Spleen (tissue), 11 donors: ENCODE measurements at regions not wholly inside any gene's neighbourhood (a gene's known extent, or its start where the extent isn't known, plus 50 kb on each side); places are given as distances from the start of the nearest gene placed in this dataset.
A peak's percentile ranks its signal among the peaks of the same experiment; 100 is the strongest.
"Not testable (repeated sequence)": the region's sequence is repeated elsewhere in the genome, so short reads cannot be mapped to it uniquely, and the experiment has no call there.

ENCODE experiments used
- DNase-seq: peaks from one replicate; pipeline ENCODE4 v3.0.0-alpha.2; 2020
- H3K27ac ChIP-seq, 8 donors: fragments of 200-600 bp; sonication (generic) in 7 of 8; 1 replicate in 4 of 8; 2 replicates in 4 of 8; pipeline versions ENCODE4 v1.5.0 to v1.8.0; 2016 to 2021; ENCODE audit warnings: inconsistent platforms in 4 of 8, mild to moderate bottlenecking in 4 of 8, moderate library complexity in 1 of 8
- H3K27me3 ChIP-seq, 7 donors: fragments of 200-600 bp; sonication (generic) in 6 of 7; replicated peaks in 1 of 7; 1 replicate in 4 of 7; 2 replicates in 3 of 7; pipeline versions ENCODE4 v1.5.0 to v1.8.0; 2016 to 2021; ENCODE audit warnings: inconsistent platforms in 3 of 7, mild to moderate bottlenecking in 1 of 7
- H3K36me3 ChIP-seq, 6 donors: fragments of 200-600 bp; sonication (generic) in 5 of 6; 1 replicate in 4 of 6; 2 replicates in 2 of 6; pipeline versions ENCODE4 v1.5.0 to v1.8.0; 2016 to 2021; ENCODE audit warnings: inconsistent platforms in 2 of 6
- H3K4me1 ChIP-seq, 6 donors: fragments of 200-600 bp; sonication (generic) in 5 of 6; 1 replicate in 3 of 6; 2 replicates in 3 of 6; pipeline versions ENCODE4 v1.5.0 to v1.8.0; 2016 to 2021; ENCODE audit warnings: inconsistent platforms in 3 of 6
- H3K4me3 ChIP-seq, 8 donors: fragments of 200-600 bp; sonication (generic) in 7 of 8; 1 replicate in 4 of 8; 2 replicates in 4 of 8; pipeline versions ENCODE4 v1.5.0 to v1.8.0; 2016 to 2021; ENCODE audit warnings: inconsistent platforms in 4 of 8, mild to moderate bottlenecking in 4 of 8, moderate library complexity in 2 of 8
- H3K9me3 ChIP-seq, 8 donors: fragments of 200-600 bp; sonication (generic) in 7 of 8; 1 replicate in 4 of 8; 2 replicates in 4 of 8; pipeline versions ENCODE4 v1.5.0 to v1.8.0; 2016 to 2021; ENCODE audit warnings: inconsistent platforms in 4 of 8
- CTCF ChIP-seq, 11 experiments: fragments of 200-600 bp in 7 of 11; fragments of 450-650 bp in 4 of 11; sonication (generic) in 4 of 11; IDR thresholded peaks in 8 of 11; conservative IDR thresholded peaks in 3 of 11; 1 replicate in 7 of 11; 2 replicates in 4 of 11; pipeline versions ENCODE4 v1.4.0 to v1.8.0; 2016 to 2021; ENCODE audit warnings: antibody characterized with exemption in 11 of 11, inconsistent platforms in 4 of 11, mild to moderate bottlenecking in 1 of 11
- POLR2A ChIP-seq, 3 donors: fragments of 450-650 bp; IDR thresholded peaks; one replicate each; pipeline ENCODE4 v1.5.1; 2017; ENCODE audit warnings: antibody characterized with exemption in 3 of 3, mild to moderate bottlenecking in 1 of 3
- POLR2AphosphoS5 ChIP-seq, 3 donors: sonication (generic); formaldehyde crosslinking; IDR thresholded peaks; one replicate each; pipeline ENCODE4 v1.5.1; 2017; ENCODE audit warnings: antibody characterized with exemption in 3 of 3
- WGBS, 5 donors: extraction: QIAGEN DNeasy Blood & Tissue Kit in 3 of 5; methylation state at CpG; one replicate each; pipeline versions ENCODE4 v1.1.5 to v1.1.7; 2013 to 2018; 5-methylcytosine and 5-hydroxymethylcytosine counted together
- intact Hi-C: fragments of 100-400 bp; cut with DNase I; formaldehyde crosslinking; loops from one replicate; pipeline ENCODE4 v1.15.0; 2023; ENCODE audit warnings: low total_unique reads
- donor health status: healthy with polysubstance abuse.
- donor health status: DM: no; HTN: no; CAD: no; lungs with moderate emphysema.
- donor health status: DM: no; HTN: no; CAD: no.
- donor health status: Bipolar disorder and iron deficiency.
- donor health status: healthy.
- donor health status: DM: no; HTN: no; CAD: no.
- donor health status: DM: yes; HTN: yes; CAD: no.

GRCh38 chr7:81154565-81154964 is 235.7 kb upstream of the SEMA3C start:
- TF ChIP-seq POLR2A (IDR thresholded peaks at IDR 0.05) (no peak), CTCF (IDR thresholded peaks at IDR 0.05 in 8 of 11, conservative IDR thresholded peaks at IDR 0.05 in 3 of 11) (no peak), POLR2AphosphoS5 (IDR thresholded peaks at IDR 0.05) (no peak)

GRCh38 chr7:81152925-81153324 is 234.1 kb upstream of the SEMA3C start:
- H3K4me3 ChIP-seq, DNase-seq, H3K9me3 ChIP-seq, intact Hi-C loops, H3K36me3 ChIP-seq, H3K27ac ChIP-seq, H3K27me3 ChIP-seq, H3K4me1 ChIP-seq: not testable (repeated sequence)
- 95 to 97% (median 96%) methylated on average over 9 of the region's 9 CpGs for WGBS, 5 donors

More at GRCh38 chr7:81154565-81154964, 235.7 kb upstream of the SEMA3C start:
- no peaks in the 10 kb centered on the region for H3K27me3 ChIP-seq
- no peak overlapping the region for H3K27ac ChIP-seq
- no peak for DNase-seq
- no peaks in the 10 kb centered on the region for H3K4me1 ChIP-seq
- 62 to 91% (median 79%) methylated on average over 1 of the region's 1 CpG for WGBS, 5 donors
- no peaks in the 10 kb centered on the region for H3K36me3 ChIP-seq
- no peaks in the 10 kb centered on the region for H3K9me3 ChIP-seq
- intact Hi-C loops, result no loop called here
- H3K4me3 ChIP-seq, result no peak overlapping the region

- no peaks in the 10 kb centered on the region for H3K4me1 ChIP-seq
- H3K27me3 ChIP-seq, result no peaks in the 10 kb centered on the region
- no peak overlapping the region for H3K4me3 ChIP-seq
- TF ChIP-seq POLR2AphosphoS5 (IDR thresholded peaks at IDR 0.05) (no peak), CTCF (IDR thresholded peaks at IDR 0.05 in 8 of 11, conservative IDR thresholded peaks at IDR 0.05 in 3 of 11) (no peak), POLR2A (IDR thresholded peaks at IDR 0.05) (no peak)
- DNase-seq, result no peak
- H3K9me3 ChIP-seq, result peaks cover 0 to 4% (median 0%) of the 10 kb centered on the region in 8 donors
- intact Hi-C loops, result no loop called here
- H3K36me3 ChIP-seq, result no peaks in the 10 kb centered on the region
- no peak overlapping the region for H3K27ac ChIP-seq
- 75 to 88% (median 78%) methylated on average over 1 of the region's 1 CpG for WGBS, 5 donors
These were observed 232.1 kb upstream of the SEMA3C start for GRCh38 chr7:81150951-81151361.

- Histone ChIP-seq H3K4me1 (peaks cover 0 to 10% (median 0%) of the 10 kb centered on the region in 6 donors), H3K4me3 (no peak overlapping the region), H3K36me3 (no peaks in the 10 kb centered on the region), H3K27ac (no peak overlapping the region), H3K9me3 (peaks cover 0 to 29% (median 0%) of the 10 kb centered on the region in 8 donors), H3K27me3 (no peaks in the 10 kb centered on the region)
- WGBS, 5 donors, result 68 to 75% (median 73%) methylated on average over 2 of the region's 2 CpGs
- DNase-seq, result no peak
- TF ChIP-seq CTCF (IDR thresholded peaks at IDR 0.05 in 8 of 11, conservative IDR thresholded peaks at IDR 0.05 in 3 of 11) (no peak), POLR2AphosphoS5 (IDR thresholded peaks at IDR 0.05) (no peak), POLR2A (IDR thresholded peaks at IDR 0.05) (no peak)
- intact Hi-C loops, result no loop called here
These were observed 225.0 kb upstream of the SEMA3C start for GRCh38 chr7:81143856-81144255.

GRCh38 chr7:81141257-81142205 is 222.7 kb upstream of the SEMA3C start:
- Histone ChIP-seq H3K4me3 (peak overlapping the region in 1 of 8 donors; percentile 51), H3K4me1 (peaks cover 0 to 13% (median 0%) of the 10 kb centered on the region in 6 donors), H3K9me3 (peaks cover 0 to 36% (median 2%) of the 10 kb centered on the region in 8 donors), H3K27ac (peak overlapping the region in 6 of 8 donors; percentile 41 to 85 (median 68))
- peak; percentile 76 for DNase-seq
- H3K36me3 ChIP-seq, intact Hi-C loops, H3K27me3 ChIP-seq: not testable (repeated sequence)
- 85 to 96% (median 94%) methylated on average over 11 to 45 of the region's 45 CpGs for WGBS, 5 donors
